ENCODE measurements at regions not wholly inside any gene's neighbourhood (a gene's known extent, or its start where the extent isn't known, plus 50 kb on each side); places are given as distances from the start of the nearest gene placed in this dataset.

GRCh38 chr6:141552463-141552862, 580.3 kb upstream of the GJE1 start:
- TF ChIP-seq YY1 (IDR thresholded peaks at IDR 0.05; ENCODE audit: insufficient read depth, insufficient read length) (no peak), ZNF274 (IDR thresholded peaks at IDR 0.05; ENCODE audit: low read depth, low read length) (no peak), SUZ12 (IDR thresholded peaks at IDR 0.05; ENCODE audit: extremely low read depth, insufficient read depth, insufficient read length) (no peak)
